GM19023 (cell line): ENCODE measurements at regions not wholly inside any gene's neighbourhood (a gene's known extent, or its start where the extent isn't known, plus 50 kb on each side); places are given as distances from the start of the nearest gene placed in this dataset.
"Not testable (repeated sequence)": the region's sequence is repeated elsewhere in the genome, so short reads cannot be mapped to it uniquely, and the experiment has no call there.

Experiments used
- ATAC-seq: cut with Tn5 transposase; IDR thresholded peaks from one replicate; pipeline ENCODE4 v1.9.1; 2021; ENCODE audit warnings: mild to moderate bottlenecking, moderate library complexity; ENCODE audit not compliant: unreplicated experiment

DNA sequence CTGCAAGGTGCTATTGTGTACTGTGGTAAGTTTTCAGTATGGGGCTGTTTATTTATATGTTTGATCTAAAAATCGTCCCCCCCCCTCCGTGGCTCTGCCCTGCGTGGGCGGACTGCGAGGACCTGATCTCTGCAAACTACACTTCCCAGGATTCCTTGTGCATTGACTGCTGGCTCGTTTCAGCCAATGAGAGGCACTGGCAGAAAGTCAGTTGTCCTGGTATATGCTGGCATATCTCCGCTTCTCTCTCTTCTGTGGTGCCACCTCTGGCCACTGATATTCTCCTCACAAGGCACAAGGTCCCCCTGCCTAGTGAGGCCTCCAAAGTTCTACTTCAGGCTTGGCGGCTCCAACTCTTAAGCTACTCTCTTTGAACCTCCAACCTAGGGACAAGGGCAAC is 168.8 kb upstream of the ZFP42 start:
- ATAC-seq, result no peak

DNA sequence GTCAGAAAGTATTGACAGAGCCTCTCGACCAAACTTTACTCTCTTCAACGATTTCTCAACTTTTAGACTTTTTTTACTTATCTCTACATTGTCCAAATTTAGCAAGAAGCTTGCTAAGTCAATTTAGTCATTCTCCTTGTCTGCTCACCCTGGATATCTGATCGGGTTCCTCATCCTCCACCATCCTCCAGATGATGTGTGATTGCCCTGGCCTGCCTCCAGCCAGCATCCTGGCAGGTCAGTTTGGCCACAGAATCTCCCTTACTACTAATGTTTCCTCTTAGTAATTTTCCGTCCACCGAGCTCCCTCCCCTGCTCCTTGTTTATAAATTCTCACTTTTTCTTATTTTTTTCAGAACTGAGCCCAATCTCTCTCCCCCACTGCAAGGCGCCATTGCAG is 167.9 kb upstream of the ZFP42 start:
- no peak for ATAC-seq

DNA sequence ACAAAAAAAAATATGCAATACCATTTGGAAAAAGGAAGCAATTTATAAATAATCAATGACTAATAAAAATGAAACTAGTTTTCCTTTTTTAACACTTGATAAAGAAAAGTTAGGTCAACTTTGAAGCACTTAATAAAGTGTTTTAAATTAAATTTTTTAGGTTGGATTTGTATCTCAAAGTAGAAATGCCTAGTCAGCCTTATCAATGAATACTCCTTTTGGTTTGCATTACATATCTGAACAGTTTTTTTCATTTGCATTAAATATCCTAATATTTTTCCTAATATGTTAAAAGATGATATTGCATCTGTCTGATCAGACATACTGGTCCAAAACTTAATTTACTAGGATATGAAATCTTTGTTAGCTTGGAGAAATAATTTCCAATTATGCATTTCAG is 155.8 kb upstream of the ZFP42 start:
- ATAC-seq, result no peak

DNA sequence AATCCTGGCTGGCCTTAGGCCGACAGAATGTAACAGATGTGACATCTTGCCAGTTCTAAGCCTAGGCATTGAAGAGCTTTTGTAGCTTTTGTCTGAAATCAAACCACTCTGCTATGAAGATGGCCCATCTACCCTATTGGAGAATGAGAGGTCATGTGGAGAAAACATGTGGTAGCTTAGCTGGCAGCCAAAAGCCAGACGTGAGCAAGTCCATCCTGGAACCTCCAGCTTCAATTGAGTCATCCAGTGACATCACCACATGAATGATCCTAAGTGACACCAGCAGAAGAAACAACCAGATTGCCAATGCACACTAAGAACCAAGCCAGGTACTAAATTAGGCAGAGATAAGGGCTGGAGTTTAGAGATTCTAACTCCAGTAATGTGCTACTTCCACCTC is 154.8 kb upstream of the ZFP42 start:
- ATAC-seq, result no peak

DNA sequence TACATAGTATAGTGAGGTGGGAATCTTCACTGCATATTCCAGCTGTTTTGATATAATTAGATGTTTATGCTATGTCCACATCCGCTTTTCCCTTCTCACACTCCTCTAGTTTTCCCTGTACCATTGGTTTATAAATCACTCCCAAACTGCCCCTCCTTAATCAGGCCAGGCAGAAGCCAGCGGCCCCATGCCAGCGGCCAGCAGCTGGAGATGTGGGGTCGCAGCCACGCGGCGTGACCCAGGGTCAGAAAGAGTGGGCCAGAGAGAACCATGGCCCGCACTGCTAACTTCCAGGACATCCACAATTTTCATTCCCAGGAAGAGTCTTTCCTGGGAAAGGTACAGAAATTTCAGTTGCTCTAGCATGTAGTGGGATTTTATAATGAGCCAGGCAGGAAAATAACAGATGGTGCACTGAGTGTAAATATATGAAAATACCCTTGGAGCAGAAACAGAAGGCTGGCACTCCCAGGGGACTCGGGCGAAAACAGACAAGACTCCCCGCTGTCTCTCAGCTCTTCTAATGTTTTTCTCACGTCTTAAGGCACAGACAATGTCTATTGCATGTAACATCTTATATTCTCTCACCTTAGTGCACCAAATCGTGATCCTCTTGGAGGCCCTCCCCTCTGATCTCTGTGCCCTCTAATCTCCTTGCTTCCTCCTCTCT is 145.9 kb upstream of the ZFP42 start:
- ATAC-seq, result no peak

DNA sequence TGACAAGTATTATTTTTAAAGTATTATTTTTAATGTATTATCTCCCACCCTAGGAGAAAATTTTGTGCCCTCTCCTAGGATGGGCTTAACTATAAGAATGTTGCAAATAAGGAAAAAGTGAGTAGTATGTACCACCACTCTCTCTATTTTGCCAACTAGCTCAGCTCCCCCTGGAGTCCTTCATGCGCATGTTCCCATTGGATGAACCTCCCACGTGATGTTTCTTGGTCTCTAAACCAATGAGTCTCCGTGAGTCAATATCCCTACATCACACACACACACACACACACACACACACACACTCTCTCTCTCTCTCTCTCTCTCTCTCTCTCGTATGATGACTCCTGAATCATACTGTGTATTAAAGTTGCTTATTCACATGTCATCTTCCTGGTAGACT is 129.7 kb upstream of the ZFP42 start:
- no peak for ATAC-seq

DNA sequence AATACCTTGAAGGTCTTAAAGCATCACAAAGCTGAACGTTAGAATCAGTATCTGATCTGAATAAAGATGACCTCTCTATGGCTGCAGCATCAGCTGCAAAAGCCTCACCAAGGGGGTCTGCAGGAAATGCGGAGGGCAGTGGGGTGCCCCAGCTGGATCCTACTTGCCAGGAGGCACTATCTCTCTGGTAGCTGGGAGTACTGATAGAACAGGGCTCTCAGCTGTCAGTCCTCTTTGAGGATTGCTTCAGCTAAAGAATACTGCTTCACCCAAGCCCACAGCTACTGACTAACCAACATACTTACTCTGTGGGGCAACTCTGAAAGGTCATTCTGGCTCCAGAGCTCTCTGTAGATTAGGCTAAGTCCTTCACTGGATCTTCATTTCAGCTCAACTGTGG is 112.5 kb upstream of the ZFP42 start:
- ATAC-seq, result no peak

DNA sequence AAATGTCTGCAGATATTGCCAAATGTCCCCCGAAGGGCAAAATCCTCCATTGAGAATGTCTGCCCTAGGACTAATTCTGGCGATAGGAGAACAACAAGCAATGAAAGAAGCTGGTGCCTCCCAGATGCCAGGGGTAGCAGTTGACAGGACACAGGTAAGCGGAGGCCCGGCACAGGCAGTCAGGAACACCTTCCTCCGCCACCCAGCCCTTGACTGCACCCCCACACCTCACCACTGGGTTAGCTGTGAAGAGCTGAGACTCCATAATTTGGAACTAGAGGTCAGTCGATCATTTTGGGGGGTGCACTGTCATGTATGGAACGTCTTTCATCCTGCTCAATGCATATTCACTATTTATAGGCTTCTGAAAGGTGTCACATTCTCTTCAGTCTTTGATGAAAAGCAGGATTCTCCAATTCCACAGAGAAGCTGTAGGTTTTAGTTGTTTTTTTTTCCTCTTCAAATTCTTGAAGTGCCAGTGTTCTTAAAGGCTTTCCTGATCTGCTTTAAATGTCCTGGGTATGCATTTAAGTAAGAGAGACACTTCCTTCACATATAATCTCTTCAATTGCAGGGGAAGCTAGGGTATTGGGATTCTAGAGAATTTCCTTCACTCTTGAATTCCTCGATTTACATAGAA is 111.6 kb upstream of the ZFP42 start:
- no peak for ATAC-seq

DNA sequence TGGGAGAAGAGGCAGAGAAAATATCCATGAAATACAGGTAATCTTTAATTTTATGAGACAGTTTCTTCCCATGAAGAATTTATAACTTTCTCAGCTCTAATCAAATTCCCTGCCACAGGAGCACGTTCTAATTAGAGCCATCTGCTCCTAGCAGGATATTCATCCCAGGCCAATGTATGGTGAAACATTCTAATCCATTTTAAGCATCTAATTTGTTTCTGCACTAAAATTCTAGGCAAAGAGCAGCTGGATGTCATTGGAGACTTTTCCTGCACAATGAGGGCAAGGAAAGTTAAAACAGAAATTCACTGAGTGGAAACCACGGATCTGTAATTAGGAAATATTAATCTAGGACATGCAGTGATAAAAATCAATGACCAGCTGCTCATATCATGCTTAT is 107.7 kb upstream of the ZFP42 start:
- ATAC-seq, result no peak

DNA sequence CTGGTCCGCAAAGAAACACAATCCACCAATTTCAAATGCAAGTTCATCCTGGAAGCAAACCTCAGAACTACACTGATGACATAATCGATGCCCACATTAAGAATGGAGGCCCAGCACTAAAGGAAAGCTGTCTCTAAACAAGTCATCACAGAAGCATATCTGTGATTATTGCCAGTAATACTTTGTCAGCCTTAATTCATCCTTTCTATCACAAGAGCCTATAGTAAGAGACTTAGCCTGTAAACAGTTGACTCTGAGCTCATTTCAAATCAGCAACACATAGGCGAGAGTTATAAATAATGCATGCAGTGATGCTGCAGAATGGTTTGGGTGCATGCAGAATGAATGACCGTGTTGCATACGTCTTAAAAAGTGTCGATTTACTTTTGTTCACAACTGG is 105.9 kb upstream of the ZFP42 start:
- ATAC-seq, result no peak

DNA sequence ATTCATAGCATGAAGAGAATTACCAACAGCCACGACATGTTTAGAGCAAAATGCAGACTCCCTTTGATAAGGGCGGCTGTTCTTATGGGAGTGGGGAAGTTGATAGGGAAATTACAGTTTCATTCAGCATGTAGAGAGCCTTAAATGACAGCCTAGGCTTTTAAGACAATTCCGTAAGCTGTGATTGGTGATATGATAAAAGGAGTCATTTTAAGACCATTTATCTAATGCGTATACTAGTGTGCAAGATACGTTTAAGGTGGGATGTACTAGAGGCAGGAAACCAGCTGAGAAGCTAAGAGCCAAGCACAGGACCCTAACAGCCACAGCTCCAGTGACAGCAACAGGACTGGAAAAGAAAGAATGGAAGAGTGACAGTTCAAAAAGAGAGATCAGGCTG is 102.2 kb upstream of the ZFP42 start:
- ATAC-seq, result no peak

DNA sequence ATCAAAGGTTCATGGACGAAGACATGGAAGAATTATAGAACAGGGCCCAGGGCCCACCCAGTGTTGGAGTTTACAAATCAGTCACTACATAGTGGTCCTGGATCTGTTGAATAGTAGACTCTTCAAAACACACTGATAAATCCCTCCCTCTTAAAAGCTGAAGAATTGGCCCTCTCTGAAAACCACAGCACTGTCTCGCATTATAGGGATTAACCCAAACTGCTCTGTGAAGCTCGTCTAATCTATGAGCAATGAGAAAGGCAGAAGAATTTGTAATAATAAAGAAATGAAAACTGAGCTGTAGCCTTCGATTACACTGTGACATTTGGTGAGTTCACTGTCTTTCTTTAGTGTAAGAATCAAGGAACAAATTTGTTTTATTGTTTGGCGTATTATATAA is 92.5 kb upstream of the ZFP42 start:
- no peak for ATAC-seq

DNA sequence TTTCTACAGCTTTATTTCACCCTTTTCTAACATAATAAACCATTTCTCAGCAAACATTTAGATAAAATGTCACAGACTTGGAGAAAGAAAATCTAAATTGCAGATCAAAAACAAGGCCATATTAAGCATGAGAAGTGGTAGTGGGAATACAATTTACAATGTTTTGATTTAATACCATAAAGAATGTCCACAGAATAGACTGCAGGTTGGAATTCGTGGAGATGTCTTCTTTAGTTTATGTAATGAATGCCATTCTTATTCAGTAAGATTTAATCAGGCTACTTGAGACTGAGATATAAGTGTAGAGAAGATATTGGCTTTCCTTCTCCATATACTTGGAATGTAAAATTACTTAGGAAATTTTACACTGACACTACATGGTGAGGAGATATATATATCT is 91.9 kb upstream of the ZFP42 start:
- ATAC-seq, result no peak

DNA sequence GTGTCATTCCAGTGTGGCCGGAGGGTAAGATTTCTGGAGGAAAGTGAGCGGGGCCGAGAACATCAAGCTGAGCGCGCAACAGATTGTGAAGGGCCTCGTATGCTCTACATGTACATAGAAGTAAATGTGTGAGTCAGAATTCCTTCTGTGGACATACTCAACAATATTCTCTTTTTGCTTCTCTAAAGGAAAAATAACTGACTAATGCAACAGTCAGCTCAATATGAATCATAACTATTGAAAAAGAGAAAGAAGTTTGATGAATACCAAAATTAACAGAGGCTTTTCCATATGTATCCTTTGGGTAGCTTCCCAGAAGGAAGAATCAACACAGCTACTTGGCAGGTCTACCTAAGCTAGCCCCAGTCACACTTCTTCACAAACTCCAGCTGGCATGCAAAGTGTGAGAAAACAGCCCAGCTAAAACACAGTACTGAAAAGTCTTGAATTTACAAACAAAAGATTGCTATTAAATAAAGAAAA is 87.5 kb upstream of the ZFP42 start:
- no peak for ATAC-seq

DNA sequence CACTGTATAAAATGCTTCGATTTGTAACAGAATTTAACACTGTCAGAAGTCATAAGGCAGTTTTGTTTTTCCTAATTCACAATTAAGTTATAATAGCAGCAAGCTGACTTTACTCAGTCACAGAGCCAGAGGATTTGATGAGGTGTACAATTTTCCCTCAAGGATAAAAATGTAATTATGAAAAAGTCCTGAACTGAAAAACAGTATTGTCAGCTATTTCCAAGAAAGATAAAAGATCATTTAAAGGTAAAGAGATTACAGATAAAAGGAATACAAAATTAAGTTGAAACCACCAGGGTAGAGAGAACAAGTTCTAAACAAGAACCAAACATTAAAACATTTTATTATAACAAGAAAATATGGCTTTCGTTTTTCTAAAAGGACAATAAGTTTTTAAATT is 86.8 kb upstream of the ZFP42 start:
- no peak for ATAC-seq

DNA sequence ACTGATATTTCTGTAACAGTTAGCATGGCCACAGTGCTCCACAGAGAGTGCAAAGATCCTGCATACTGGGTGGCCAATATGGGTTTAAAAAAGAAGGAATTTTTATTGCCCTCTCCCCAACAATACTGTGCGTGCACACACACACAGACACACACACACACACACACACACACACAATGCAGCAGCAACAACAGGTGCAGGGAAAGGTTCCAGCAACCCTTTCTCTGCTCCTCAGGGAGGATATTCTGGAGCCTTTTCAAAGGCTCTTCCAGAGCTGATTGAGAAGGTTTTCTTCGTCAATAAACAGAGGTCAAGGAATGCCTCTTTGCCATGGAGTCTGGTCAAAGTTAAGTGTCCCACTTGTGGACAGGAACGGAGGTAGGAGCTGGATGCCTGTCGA is 84.8 kb upstream of the ZFP42 start:
- no peak for ATAC-seq

DNA sequence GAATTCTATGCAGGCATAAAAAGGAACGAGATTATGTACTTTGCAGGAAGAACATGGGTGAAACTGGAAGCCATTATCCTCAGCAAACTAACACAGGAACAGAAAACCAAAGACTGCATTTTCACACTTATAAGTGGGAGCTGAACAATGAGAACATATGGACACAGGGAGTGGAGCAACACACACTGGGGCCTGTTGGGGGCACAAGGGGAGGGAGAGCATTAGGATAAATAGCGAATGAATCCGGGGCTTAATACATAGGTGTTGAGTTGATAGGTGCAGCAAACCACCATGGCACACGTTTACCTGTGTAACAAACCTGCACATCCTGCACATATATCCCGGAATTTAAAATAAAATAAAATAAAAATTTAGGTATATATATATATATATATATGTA is 80.2 kb upstream of the ZFP42 start:
- ATAC-seq, result not testable (repeated sequence)

DNA sequence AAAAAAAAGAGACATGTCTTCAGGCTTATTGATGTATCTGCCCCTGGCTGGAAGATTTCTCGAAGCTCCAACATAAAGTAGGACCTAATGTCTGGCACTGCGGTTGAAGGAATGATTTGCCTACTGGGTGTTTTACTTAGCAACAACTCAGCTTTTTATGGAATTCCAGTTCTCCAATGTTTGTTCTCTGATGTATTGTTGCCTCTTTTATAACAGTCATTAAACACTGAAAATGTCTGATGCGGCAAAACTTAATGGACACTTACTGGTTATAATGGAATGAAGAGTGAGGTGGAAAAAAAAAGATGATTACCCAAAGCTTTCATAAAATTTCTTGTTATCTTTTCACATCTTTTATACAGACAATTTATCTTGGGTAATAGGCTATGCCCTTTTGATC is 75.6 kb upstream of the ZFP42 start:
- no peak for ATAC-seq

DNA sequence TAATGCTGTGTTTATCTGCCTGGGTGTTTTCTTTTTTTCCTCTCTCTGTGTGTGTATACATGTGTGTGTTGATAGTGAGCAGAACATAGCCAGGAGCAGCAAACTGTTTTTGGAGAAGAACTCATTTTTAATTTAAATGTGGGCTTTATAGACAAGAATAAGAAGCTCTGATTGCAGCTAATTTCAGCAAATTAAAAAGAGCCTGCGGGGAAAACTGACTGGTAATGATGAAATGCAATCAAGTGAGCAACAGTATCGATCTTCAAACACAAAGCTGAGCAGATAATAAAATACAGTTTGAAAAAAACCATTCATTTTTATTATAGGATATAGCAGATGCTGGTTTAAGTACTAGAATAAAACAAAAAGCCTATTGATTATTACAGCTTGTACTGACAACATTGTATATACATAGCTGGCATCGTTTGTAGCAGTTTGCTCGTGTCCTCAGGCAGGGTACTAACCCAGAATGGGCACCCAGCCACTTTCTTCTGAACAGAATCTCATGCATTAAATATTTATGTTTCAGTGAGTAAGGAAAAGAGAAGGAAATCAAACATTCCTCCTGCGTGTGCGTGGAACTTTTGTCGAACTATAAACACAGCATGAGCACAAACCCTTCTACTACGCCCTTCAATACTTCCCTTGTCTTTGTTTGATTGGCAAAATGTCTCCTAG is 73.5 kb upstream of the ZFP42 start:
- no peak for ATAC-seq

DNA sequence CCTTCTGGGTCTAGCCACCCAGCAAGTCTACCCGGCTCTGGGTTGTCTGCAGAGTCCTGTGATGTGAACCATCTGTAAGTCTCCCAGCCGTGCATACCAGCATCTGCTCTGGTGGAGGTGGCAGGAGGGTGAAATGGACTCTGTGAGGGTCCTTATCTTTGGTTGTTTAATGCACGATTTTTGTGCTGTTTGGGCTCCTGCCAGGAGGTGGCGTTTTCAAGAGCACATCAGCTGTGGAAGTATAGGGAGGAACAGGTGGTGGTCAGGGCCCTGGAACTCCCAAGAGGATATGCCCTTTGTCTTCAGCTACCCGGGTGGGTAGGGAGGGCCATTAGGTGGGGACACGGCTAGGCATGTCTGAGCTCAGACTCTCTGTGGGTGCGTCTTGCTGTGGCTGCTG is 66.5 kb upstream of the ZFP42 start:
- no peak for ATAC-seq

DNA sequence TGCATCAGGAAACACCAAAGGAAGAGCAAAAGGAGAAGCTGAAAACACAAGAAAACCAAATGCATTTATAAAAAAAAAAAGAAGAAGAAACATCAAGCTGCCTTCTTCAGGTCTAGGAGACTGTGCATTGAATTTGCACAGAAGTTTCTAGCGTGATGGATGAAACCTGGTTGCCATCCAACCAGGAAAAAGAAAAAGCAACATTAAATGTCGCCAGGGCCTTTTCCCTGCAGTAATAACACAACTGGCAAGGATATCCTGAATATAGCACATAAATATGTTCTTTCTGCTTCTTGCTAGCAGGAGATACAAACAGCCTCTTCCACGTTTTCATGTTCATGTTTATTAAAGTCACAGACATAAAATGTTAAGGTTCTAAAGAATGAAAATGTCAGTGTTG is 60.8 kb upstream of the ZFP42 start:
- no peak for ATAC-seq

DNA sequence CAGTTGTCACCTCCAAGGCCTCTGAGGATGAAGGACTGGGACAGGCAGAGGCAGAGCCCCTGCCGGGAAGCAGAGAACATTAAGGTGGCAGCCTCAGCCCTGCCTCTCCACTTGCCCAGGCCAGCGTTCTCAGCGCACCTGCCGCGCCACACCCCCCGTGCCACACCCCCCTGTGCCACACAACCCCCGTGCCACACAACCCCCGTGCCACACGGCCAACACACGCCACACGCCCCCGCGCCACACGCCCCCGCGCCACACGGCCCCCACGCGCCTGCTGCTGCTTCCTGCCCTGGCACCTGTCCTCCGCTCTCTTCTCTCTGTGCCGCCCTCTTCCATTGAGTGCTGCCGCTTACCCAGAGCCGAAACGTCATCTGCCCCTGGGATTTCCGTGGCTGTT is 58.0 kb upstream of the ZFP42 start:
- no peak for ATAC-seq
